ENCODE measurements at regions not wholly inside any gene's neighbourhood (a gene's known extent, or its start where the extent isn't known, plus 50 kb on each side); places are given as distances from the start of the nearest gene placed in this dataset.
"Not testable (repeated sequence)": the region's sequence is repeated elsewhere in the genome, so short reads cannot be mapped to it uniquely, and the experiment has no call there.

DNA sequence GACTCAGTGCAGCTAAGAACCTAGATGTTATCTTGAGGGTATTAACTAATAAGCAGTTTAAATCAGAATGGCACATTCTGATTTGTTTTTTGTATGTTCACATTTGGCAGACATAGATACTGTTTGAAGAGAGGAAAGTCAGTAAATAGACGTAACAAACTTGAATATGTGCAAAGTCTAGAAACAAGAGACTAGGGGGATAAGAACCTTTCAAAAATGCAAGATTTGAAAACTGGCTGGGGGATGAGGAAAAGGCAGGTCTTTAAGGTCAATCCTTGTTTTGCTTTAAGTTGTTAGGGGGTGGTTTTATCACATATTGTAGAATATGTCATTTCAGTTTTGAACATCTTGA, 136.5 kb downstream of the ZNF92 start:
- not testable (repeated sequence) for DNase-seq (ENCODE audit: low spot score)

DNA sequence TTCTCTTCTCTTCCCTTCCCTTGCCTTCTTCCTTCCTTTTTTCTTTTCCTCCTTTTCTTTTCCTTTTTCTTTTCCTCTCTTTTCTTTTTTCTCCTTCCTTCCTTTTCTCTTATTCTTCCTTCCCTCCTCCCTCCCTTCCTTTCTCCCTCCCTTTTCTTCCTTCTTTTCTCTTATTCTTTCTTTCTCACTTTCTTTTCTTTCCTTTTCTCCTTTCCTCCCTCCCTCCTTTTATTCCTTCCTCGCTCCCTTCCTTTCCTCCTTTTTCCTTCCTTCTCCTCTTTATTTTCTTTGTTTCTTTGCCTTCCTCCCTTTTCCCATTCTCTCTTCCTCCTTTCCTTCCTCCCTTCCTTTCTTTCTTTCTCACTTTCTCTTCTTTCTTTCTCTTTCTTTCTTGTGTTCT, 146.1 kb downstream of the ZNF92 start:
- not testable (repeated sequence) for DNase-seq (ENCODE audit: low spot score)

DNA sequence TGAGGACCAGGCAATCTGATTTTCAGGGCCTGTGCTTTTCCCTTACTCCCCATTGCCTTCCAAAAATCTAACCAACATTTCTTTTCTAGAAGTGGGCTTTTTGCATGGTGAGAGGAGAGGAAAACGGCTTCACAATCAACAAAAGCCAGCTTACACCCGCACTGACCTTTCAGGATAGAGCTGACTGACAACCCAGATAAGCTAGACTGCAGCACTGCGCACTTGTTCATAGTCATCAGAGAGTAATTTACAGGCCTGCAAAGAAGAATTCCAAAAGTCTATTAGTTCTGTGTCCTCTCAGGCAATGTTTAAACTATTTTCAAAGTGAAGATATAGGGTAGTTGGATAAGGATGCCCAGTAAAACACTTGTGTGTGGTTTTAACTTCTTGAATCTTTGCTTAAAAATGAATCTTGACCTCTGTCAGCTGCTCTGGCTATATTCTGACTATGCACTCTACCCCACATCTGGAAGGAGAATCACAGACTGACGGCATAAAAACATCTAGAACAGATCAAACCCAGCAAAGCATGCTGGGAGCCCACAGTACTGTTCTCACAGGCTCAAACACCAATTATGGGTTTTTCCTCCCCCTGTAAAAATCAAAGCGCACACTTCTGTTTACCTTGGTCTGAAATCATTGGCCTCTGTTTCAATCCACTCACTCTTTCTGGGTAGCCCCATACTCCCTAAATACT, 172.0 kb downstream of the ZNF92 start:
- not testable (repeated sequence) for DNase-seq (ENCODE audit: low spot score)

DNA sequence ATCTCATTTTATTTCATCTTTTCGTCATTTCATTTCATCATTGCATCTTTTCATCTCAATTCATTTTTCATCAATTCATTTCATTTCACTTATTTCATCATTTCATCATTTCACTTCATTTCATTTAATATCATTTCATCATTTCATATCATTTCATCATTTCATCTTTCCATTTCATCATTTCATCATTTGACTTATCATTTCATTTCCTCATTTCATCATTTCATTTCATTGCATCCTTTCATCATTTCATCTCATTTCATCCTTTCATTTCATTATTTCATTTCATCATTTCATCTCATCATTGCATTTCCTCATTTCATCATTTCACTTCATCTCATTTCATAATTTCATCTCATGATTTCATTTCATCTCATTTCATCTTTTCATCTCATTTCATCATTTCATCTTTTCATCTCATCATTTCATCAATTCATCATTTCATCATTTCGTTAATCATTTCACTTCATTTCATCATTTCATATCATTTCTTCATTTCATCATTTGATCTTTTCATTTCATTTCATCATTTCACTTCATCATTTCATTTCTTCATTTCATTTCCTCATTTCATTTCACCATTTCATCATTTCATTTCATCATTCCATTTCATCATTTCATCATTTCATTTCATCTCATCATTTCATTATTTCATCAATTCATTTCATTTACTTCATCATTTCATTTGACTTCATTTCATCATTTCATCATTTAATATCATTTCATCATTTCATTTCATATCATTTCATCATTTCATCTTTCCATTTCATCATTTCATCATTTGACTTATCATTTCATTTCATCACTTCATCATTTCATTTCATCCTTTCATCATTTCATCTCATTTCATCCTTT, 176.2 kb downstream of the ZNF92 start:
- DNase-seq (ENCODE audit: low spot score), result not testable (repeated sequence)

DNA sequence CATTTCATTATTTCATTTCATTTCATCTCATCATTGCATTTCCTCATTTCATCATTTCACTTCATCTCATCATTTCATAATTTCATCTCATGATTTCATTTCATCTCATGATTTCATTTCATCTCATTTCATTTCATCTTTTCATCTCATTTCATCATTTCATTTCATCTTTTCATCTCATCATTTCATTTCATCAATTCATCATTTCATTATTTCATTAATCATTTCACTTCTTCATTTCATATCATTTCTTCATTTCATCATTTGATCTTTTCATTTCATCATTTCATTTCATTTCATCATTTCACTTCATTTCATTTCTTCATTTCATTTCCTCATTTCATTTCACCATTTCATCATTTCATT, 176.8 kb downstream of the ZNF92 start:
- not testable (repeated sequence) for DNase-seq (ENCODE audit: low spot score)

DNA sequence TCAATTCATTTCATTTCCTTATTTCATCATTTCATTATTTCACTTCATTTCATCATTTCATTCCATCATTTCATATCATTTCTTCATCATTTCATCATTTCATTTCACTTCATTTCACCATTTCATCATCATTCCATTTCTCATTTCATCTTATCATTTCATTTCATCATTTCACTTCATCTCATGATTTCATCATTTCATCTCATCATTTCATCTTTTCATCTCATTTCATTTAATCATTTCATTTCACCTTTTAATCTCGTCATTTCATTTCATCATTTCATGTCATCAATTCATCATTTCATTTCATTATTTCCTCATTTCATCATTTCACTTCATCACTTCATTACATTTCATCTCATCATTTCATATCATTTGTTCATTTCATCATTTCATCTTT, 177.4 kb downstream of the ZNF92 start:
- not testable (repeated sequence) for DNase-seq (ENCODE audit: low spot score)

DNA sequence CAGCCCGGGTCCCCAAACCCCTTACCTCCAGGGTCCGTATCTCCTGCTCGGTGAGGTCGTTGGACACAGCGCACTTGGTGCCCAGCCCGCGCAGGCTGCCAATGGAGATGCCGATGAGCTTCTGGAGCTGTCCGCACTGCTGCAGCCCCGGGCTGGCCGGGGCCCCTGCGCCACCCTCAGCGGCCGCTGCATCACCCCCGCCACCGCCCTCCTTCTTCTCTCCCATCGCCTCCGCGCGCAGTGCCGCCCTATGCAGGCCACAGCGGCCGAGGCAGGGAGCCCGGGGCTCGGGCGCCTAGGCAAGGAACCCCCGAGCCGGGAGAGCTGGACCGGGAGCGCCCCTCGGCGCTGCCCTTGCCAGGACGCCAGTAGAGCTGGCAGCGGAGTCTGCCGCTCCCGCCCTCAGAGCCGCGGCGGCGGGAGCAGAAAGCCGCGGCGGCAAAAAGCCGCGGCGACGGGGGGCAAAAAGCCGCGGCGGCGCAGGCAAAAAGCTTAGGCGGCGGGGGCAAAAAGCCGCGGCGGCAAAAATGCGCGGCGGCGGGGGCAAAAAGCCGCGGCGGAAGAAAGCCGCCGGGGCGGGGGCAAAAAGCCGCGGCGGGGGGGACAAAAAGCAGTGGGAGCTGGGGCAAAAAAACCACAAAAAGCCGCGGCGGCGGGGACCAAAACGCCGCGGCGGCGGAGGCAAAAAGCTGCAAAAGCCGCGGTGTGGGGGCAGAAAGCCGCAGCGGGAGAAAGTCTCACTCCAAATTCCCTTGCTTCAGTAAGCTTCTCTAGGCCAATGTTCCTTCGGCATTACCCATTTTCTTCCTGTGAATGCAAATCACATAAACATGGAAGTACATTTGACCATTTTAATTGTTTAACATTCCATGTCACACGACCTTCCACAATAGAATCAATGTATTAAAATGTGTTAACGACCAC, 181.2 kb downstream of the ZNF92 start:
- not testable (repeated sequence) for DNase-seq (ENCODE audit: low spot score)

DNA sequence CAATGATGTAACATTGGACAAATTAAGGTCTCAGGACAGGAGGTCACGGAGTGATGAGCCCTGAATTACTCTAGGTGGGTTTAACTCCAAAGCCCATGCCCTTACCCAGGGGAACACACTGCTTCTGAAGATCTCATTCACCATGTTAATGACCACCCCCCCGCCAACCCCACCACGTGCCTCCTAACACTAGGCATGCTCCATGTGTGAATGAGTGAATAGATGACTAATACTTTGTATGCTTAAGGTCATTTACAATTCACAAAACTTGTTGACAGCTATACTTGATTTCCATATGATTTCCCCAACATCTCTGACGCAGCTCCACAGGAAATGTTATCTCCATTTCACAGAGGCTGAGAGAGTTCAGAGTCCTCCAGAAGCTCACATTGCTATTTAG, 184.9 kb downstream of the ZNF92 start:
- not testable (repeated sequence) for DNase-seq (ENCODE audit: low spot score)

DNA sequence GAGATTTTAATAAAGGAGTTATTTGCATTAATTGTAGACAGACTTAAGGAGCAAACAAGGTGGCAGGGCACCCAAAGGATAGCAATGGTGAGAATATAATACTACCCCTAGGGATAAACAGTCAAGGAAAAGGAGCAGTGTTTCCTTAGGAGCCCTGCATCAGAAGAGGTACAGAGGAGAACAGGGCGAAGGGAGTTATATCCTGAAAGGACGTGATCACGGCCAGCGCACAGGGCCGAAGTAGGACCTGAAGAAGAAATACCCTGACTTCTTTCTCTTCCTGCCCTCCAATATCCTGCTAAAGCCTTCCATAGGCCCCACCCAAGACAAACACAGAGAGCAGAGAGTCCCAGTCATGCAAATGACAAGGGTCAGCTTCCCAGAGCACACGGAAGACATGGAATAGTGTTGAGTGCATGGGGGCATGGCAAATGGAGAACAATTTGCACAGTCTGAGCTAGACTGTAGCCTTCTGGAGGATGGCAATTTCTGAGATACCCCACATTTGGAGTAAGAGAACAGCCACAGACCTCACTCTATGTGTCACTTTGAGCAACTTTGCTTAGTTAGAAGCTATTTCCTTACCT, 188.2 kb downstream of the ZNF92 start:
- not testable (repeated sequence) for DNase-seq (ENCODE audit: low spot score)

DNA sequence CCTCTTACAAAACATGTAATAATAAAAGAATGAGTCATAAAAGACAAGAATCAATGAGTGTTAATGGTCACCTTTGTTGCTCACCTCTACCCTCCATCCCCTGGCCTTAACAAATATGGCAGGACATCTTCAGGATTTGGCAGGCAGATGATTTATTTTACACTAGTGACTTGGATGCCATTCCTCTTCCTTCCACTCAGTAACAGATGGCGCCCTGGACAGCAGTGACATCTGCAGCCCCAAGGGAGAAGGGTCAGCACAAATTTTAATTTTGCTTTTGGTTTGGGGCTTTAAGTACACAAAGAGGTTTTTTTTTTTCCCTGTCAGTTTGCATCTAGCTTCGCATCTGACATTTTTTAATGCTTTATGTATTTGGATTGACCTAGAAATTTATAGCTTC, 188.9 kb downstream of the ZNF92 start:
- not testable (repeated sequence) for DNase-seq (ENCODE audit: low spot score)

DNA sequence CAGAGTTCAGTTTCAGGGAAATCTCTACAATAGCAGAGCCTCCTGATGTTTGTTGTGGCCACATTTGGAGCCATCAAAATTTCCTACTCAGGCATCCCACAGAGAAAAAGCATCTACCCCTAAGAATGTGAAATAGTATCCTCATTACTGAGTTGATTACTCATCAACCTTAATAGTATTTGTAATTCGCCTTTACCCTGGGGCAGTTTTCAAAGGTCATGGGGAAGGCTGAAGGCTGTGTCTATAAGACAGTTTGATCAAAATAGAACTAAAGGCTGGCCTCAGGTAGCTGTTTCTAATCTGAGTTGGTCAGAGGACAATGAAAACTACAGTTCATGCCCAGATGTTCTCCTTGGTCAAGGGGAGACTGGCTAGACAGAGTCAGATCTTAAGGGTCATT, 189.7 kb downstream of the ZNF92 start:
- DNase-seq (ENCODE audit: low spot score), result not testable (repeated sequence)

DNA sequence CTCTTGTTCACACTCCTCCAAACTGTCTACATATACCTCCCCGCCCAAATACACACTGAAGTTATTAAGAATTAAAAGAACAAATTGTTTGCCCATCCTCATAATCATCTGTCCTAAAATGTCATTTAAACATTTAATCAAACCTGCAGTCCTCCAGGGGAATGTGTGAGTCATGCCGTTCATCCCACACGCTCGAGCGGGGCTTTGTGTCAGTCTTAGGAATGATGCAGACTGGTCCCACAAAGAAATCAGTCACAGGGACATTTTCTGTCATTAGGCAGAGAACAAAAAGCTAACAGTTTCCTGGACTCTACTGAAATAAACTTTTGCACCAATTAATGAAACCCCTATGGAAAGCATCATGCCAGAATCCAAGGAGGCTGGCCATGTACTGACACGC, 194.6 kb downstream of the ZNF92 start:
- not testable (repeated sequence) for DNase-seq (ENCODE audit: low spot score)

DNA sequence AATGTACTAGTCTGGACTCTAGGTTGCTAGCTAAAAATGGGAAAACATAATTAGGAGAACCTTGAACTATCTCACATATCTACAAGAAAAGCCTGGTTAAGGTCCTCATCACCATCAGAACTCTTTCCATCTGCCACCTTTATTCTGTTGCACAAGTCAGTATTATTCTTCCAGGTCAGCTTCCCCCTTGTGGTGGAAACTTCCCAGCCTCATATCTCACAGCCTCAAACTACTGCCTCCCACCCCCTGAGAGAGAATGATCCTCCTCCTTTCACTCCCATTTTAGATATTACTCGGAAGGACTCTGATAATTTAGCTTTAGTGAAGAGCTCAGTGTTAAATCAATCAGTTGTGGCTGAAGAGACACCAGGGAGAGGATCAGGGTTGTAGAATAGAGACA, 197.3 kb downstream of the ZNF92 start:
- DNase-seq (ENCODE audit: low spot score), result not testable (repeated sequence)

DNA sequence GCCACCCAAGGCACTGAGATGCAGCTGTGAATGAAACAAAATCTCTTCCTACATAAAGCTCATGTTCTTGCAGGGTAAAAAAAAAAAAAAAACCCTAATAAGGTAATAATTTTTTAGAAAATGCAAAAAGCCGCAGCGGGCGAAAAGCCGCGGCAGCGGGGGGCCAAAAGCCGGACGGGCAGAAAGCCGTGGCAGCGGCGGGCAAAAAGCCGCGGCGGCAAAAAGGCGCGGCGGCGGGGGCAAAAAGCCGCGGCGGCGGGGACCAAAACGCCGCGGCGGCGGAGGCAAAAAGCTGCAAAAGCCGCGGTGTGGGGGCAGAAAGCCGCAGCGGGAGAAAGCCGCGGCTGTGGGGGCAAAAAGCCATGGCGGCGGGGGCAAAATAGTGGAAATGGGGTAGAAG, 198.9 kb downstream of the ZNF92 start:
- DNase-seq (ENCODE audit: low spot score), result not testable (repeated sequence)

DNA sequence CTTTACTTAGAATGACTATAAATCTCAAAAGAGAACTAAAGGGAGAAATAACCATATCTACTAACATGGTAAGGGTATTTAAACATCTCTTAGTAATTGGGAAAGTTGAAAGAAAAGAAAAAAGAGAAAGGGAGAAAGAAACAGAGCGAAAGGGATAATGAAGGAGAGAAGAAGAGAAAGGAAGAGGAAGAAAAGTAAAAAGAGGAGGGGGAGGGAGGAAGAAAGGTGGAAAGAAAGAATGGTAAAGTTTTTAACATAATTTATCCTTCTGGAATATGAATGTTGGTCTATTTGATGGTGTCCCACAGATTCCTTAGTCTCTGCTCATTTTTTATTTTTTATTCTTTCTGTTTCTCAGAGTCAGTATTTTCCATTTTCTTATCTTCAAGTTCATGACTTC, 202.7 kb downstream of the ZNF92 start:
- DNase-seq (ENCODE audit: low spot score), result not testable (repeated sequence)

DNA sequence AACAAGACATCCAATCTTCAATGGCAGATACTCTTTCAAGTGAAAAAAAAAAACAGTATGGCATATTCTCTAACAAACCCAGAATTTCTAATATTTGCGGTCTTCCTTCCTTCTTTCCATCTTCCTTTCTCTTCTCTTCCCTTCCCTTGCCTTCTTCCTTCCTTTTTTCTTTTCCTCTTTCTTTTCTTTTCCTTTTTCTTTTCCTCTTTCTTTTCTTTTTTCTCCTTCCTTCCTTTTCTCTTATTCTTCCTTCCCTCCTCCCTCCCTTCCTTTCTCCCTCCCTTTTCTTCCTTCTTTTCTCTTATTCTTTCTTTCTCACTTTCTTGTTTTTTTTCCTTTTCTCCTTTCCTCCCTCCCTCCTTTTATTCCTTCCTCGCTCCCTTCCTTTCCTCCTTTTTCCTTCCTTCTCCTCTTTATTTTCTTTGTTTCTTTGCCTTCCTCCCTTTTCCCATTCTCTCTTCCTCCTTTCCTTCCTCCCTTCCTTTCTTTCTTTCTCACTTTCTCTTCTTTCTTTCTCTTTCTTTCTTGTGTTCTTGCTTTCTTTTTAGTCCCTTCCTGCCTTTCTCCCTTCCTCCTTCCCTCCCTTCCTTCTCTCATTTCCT, 209.0 kb downstream of the ZNF92 start:
- not testable (repeated sequence) for DNase-seq (ENCODE audit: low spot score)

DNA sequence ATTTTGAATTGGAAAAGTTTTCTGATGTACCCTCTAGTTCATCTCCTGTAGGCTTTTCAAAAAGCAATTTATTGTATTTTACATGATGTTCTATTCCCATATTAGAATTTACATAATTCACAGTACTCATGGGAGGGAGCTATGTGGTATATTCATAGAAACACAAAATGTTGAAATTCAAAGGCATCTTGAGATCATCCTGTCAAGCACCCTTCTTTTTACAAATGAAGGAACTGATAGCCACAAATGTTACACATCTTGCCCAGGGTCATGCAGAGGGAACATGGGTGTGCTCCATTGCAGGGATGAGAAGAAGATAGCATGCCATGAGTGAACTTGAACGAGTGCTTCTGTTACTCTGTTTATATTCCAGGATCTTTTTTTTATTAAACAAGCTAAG, 228.8 kb downstream of the ZNF92 start:
- not testable (repeated sequence) for DNase-seq (ENCODE audit: low spot score)

DNA sequence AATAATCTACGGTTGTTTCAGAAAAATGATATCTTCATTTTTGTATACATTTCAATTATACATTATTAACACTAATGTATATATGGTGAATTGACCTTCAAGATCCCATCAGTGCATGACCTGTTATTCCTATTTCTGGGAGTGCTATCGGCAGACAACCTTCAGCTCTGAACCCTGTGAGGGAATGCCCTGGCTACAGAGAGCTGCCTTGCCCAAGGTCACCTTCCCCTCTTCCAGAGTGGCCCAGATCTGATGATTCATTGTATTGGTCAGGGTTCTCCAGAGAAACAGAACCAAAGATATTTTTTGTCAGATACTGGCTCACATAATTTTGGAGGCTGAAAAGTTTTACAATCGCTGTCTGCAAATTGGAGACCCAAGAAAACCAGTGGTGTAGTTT, 235.5 kb downstream of the ZNF92 start:
- DNase-seq (ENCODE audit: low spot score), result no peak

DNA sequence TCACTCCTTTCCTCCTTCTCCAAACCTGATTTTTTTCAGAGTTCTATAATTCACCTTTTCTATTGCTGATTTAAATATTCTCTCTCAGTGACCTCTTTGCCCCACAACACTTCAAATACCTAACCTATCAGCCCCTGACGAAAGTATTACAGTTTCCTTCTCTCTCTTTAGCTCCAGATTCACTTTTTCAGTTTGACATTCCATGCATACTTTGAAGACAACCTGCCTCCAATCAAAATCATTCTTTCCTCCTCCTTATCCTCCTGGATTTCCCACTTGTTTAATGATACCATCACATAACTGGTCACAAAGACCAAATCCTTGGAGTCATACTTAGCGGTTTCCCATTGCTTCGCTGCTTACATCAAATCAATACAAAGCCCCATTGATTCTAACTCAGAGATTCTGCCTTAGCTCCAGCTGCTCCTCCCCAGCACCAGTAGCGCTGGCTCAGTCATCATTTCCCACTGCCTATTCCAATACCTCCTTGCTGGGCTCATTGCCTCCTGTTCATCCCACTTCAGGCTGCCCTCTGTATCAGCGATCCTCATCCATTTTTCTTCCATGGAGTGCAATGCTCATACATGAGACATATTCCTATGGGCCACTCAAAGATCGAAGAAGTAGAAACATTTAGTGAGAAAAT, 240.1 kb downstream of the ZNF92 start:
- DNase-seq (ENCODE audit: low spot score), result not testable (repeated sequence)

DNA sequence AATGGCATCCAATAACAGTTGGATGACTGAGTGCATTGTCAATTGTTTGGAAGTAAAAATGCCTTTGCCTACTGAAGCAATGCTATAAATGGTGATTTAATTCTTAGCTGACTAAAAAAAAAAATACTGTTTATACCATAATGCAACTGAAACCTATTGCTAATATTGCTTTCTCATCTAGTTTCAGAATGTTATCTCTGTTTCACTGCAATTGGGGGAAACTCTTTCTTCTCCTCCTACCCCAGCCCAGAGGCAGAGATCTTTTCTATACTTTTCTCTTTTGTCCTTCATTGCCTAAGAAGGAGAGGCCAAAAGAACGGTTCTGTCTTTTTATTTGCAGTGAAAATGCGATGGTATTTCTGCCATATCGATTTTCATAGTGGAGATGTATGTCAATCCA, 242.5 kb downstream of the ZNF92 start:
- not testable (repeated sequence) for DNase-seq (ENCODE audit: low spot score)

DNA sequence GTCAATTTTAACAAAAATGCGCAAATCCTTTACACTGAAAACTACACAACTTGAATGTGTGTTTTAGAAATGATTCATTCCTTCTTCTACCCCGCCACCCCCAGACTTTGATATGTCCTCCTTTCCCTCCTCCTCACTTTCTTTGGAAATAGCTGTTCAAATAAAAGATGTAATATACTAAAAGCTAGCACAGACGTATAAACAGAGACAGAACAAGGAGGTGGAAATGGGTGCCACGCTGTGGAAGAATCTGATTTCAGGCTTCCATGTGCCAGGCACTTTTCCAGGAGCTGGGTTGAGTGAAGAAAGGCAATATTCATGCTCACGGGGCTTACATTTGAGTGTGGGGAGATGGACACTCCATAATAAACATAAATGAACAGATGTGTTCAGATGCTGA, 246.6 kb downstream of the ZNF92 start:
- not testable (repeated sequence) for DNase-seq (ENCODE audit: low spot score)
